ENCODE measurements at regions not wholly inside any gene's neighbourhood (a gene's known extent, or its start where the extent isn't known, plus 50 kb on each side); places are given as distances from the start of the nearest gene placed in this dataset.

- in situ Hi-C loops (cut with HindIII; ENCODE audit: low pct_unique_long_range_greater_than_20kb, low sequenced_read_pairs) = no loop called here
- TF ChIP-seq JUND (IDR thresholded peaks at IDR 0.05; ENCODE audit: low read depth) = no peak
- DNase-seq (ENCODE audit: low read depth in 1 of 2, low spot score in 1 of 2) = no peak
Observed at GRCh38 chr4:19999775-20000414, 251.8 kb upstream of the SLIT2 start.

DNA sequence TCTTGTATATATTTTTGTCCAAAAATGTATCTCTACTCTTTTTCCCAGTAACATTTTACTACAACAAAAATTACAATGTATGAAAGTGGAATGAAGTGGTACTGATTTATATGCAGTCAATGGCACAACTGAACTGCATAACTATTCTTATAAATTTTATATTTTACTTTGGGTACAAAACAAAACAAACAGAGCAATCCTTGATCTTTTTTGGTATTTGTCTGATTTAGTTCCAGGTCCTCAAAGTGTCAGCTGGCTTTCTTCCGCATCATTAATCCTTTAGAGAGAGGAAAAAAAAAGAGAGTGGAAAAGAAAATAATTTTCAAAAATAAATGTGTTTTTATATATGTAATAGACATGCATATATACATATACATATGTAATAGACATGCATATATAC is 252.4 kb upstream of the SLIT2 start:
- in situ Hi-C loops (cut with HindIII; ENCODE audit: low pct_unique_long_range_greater_than_20kb, low sequenced_read_pairs) = no loop called here
- TF ChIP-seq JUND (IDR thresholded peaks at IDR 0.05; ENCODE audit: low read depth) = no peak
- no peak for DNase-seq (ENCODE audit: low read depth in 1 of 2, low spot score in 1 of 2)

DNA sequence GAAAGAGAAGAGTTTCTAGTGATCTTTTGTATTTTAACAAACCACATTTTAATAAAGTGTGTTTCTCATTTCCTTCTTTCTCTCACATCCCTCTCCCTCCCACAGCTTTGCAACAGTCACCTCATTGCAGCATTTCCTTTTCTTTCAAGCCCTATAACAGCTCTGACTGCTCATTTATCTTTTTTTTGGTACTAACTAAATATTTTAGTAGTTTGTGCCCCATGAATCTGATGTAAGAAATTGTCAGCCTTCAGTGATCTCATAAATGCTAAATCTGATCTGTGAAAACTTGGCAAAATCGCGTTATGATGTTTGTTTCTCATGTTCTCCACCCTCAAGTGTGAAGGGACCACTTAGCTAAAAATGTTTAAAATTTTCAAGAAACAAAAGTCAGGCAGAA is 258.5 kb upstream of the SLIT2 start:
- in situ Hi-C loops (cut with HindIII; ENCODE audit: low pct_unique_long_range_greater_than_20kb, low sequenced_read_pairs) = no loop called here
- DNase-seq (ENCODE audit: low read depth in 1 of 2, low spot score in 1 of 2) = no peak
- TF ChIP-seq JUND (IDR thresholded peaks at IDR 0.05; ENCODE audit: low read depth) = no peak

- TF ChIP-seq JUND (IDR thresholded peaks at IDR 0.05; ENCODE audit: low read depth) = no peak
- in situ Hi-C loops (cut with HindIII; ENCODE audit: low pct_unique_long_range_greater_than_20kb, low sequenced_read_pairs) = no loop called here
- no peak for DNase-seq (ENCODE audit: low read depth in 1 of 2, low spot score in 1 of 2)
Observed at GRCh38 chr4:19992471-19993093, 259.1 kb upstream of the SLIT2 start.

DNA sequence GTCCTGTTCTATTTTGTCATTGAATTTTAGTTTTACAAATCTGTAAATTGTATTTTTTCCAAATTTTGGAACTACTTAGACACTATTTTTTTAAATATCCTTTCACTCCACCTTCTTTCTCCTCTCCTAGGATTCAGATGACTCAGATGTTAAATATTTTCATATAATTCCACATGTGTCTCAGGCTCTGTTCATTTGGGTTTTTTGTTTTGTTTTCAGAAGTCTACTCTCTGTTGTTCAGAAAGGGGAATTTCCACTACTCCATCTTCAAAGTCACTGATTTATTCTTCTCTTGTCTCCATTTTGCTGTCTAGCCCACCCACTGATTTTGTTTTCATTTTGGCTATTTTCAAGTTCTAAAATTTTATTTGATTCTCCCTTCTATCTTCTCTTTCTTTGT is 264.0 kb upstream of the SLIT2 start:
- no peak for DNase-seq (ENCODE audit: low read depth in 1 of 2, low spot score in 1 of 2)
- TF ChIP-seq JUND (IDR thresholded peaks at IDR 0.05; ENCODE audit: low read depth) = no peak
- in situ Hi-C loops (cut with HindIII; ENCODE audit: low pct_unique_long_range_greater_than_20kb, low sequenced_read_pairs) = no loop called here

DNA sequence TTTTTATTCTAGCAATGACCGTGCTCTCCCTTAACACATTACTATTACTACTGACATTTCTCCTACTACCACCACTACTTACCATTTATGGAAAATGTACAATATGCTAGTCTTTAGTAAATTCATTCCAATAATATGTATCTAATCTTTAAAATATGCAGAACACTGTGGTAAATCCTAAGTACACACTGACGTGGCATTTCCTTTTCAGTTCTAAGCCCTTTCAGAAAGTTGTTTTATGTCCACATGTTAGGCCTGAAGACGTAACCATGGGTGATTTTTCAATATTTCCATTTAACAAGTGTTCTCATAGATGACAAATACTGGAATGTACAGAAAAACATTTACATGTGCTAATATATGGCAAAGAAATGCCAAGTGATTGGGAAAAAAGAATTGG is 268.6 kb upstream of the SLIT2 start:
- in situ Hi-C loops (cut with HindIII; ENCODE audit: low pct_unique_long_range_greater_than_20kb, low sequenced_read_pairs) = no loop called here
- no peak for DNase-seq (ENCODE audit: low read depth in 1 of 2, low spot score in 1 of 2)
- TF ChIP-seq JUND (IDR thresholded peaks at IDR 0.05; ENCODE audit: low read depth) = no peak

DNA sequence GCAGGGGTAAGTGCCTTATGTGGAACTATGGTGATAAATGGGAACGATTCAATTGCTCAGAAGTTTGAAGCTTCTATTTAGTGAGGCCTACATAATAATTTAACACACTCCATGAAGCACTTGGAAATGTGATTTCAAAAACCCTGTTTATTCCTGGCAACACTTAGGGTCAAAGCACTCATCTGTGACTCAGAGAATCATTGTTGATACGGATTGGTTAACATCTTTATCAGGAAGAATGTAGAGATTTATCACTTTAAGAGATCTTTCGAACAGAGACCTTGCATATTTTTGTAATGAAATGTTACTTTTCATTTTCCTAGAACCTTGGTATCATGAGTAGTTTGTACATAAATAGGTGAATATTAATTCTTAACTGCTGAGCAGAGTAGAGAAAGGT is 269.1 kb upstream of the SLIT2 start:
- in situ Hi-C loops (cut with HindIII; ENCODE audit: low pct_unique_long_range_greater_than_20kb, low sequenced_read_pairs) = no loop called here
- DNase-seq (ENCODE audit: low read depth in 1 of 2, low spot score in 1 of 2) = no peak
- no peak for TF ChIP-seq JUND (IDR thresholded peaks at IDR 0.05; ENCODE audit: low read depth)

- no peak for DNase-seq (ENCODE audit: low read depth in 1 of 2, low spot score in 1 of 2)
- TF ChIP-seq JUND (IDR thresholded peaks at IDR 0.05; ENCODE audit: low read depth) = no peak
- in situ Hi-C loops (cut with HindIII; ENCODE audit: low pct_unique_long_range_greater_than_20kb, low sequenced_read_pairs) = no loop called here
Observed at GRCh38 chr4:19971829-19972228, 279.9 kb upstream of the SLIT2 start.

DNA sequence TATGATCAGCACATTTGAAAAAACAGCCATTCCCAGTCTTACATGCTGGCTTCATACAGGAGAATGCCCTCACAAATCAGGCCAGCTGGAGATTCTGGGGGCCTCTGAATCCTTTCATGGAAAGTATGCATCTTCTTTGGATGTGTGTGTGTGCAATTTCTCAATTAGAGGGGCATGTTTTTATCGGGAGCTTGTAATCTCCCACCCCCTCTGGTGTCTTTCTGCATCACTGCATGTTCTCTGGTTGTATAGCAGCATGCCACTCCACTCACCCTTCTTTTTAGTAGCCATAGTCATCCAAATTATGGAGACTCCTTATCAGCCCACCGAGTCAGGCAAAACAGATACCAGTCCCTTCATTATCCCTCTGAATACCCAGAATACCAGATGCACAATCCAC is 282.2 kb upstream of the SLIT2 start:
- DNase-seq (ENCODE audit: low read depth in 1 of 2, low spot score in 1 of 2) = no peak
- TF ChIP-seq JUND (IDR thresholded peaks at IDR 0.05; ENCODE audit: low read depth) = no peak
- in situ Hi-C loops (cut with HindIII; ENCODE audit: low pct_unique_long_range_greater_than_20kb, low sequenced_read_pairs) = no loop called here

- in situ Hi-C loops (cut with HindIII; ENCODE audit: low pct_unique_long_range_greater_than_20kb, low sequenced_read_pairs) = no loop called here
- no peak for TF ChIP-seq JUND (IDR thresholded peaks at IDR 0.05; ENCODE audit: low read depth)
- no peak for DNase-seq (ENCODE audit: low read depth in 1 of 2, low spot score in 1 of 2)
Observed at GRCh38 chr4:19961091-19961490, 290.6 kb upstream of the SLIT2 start.

DNA sequence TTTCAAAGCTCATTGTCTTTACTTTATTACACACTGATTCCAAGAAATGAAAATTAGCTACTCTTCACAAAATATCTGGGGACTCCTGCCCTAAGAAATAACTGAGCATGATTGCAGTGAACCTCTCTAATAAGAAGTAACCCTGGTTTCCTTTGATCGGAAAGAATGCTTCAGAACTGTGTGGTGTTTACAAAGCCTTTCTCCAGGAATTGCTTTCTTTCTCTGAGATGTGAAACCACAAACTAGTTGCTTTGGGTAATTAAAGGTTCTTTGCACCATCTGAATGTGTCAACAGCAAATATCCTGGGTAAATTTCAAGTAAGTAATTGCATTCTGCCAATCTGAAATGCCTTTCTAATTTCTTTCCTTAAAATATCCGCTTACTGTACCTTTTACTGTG is 292.9 kb upstream of the SLIT2 start:
- TF ChIP-seq JUND (IDR thresholded peaks at IDR 0.05; ENCODE audit: low read depth) = no peak
- DNase-seq (ENCODE audit: low read depth in 1 of 2, low spot score in 1 of 2) = no peak
- in situ Hi-C loops (cut with HindIII; ENCODE audit: low pct_unique_long_range_greater_than_20kb, low sequenced_read_pairs) = no loop called here

- in situ Hi-C loops (cut with HindIII; ENCODE audit: low pct_unique_long_range_greater_than_20kb, low sequenced_read_pairs) = no loop called here
- TF ChIP-seq JUND (IDR thresholded peaks at IDR 0.05; ENCODE audit: low read depth) = no peak
- no peak for DNase-seq (ENCODE audit: low read depth in 1 of 2, low spot score in 1 of 2)
Observed at GRCh38 chr4:19947349-19947748, 304.4 kb upstream of the SLIT2 start.

GRCh38 chr4:19945979-19946380 is 305.7 kb upstream of the SLIT2 start:
- DNase-seq (ENCODE audit: low read depth in 1 of 2, low spot score in 1 of 2) = no peak
- in situ Hi-C loops (cut with HindIII; ENCODE audit: low pct_unique_long_range_greater_than_20kb, low sequenced_read_pairs) = no loop called here
- no peak for TF ChIP-seq JUND (IDR thresholded peaks at IDR 0.05; ENCODE audit: low read depth)

DNA sequence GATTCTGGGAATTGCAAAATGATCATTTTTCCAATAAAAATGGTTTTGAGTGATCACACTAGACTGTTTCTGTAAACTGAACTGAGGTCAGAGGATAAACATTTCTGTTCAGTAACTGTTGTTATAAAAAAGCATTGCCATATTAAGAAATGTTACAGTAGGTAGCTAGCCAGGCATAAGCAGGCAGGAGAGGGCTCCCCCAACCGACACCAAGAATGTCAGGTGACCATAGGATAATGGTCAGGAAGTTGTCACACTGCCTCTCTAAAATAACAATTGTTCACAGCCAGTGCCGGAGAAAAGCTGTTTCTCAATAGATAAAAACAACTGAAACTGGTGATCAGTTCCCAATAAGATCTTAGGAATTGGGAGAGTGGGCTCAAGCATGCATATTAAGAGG is 306.2 kb upstream of the SLIT2 start:
- in situ Hi-C loops (cut with HindIII; ENCODE audit: low pct_unique_long_range_greater_than_20kb, low sequenced_read_pairs) = no loop called here
- DNase-seq (ENCODE audit: low read depth in 1 of 2, low spot score in 1 of 2) = no peak
- no peak for TF ChIP-seq JUND (IDR thresholded peaks at IDR 0.05; ENCODE audit: low read depth)

All from T47D (cell line).